ENCODE measurements at regions not wholly inside any gene's neighbourhood (a gene's known extent, or its start where the extent isn't known, plus 50 kb on each side); places are given as distances from the start of the nearest gene placed in this dataset.

- TF ChIP-seq POLR2A (IDR thresholded peaks at IDR 0.05) (no peak), CTCF (IDR thresholded peaks at IDR 0.05) (no peak)
Observed at GRCh38 chr6:105608711-105609374, 206.0 kb upstream of the PREP start.
